Body of pancreas (tissue), 4 donors: ENCODE measurements at regions not wholly inside any gene's neighbourhood (a gene's known extent, or its start where the extent isn't known, plus 50 kb on each side); places are given as distances from the start of the nearest gene placed in this dataset.
"Not testable (repeated sequence)": the region's sequence is repeated elsewhere in the genome, so short reads cannot be mapped to it uniquely, and the experiment has no call there.

ENCODE experiments used
- ATAC-seq: fragments of 150-250 bp; one replicate; pipeline ENCODE4 v1.9.1; 2016
- DNase-seq, 4 donors: peaks; one replicate each; pipeline ENCODE4 v3.0.0-alpha.2; 2019
- H3K27ac ChIP-seq, 4 donors: fragments of 200-600 bp; sonication (generic); 1 replicate in 3 of 4; 2 replicates in 1 of 4; pipeline versions ENCODE4 v1.5.1 to v1.6.1; 2016 to 2019; ENCODE audit warnings: mild to moderate bottlenecking in 1 of 4, mixed read lengths in 1 of 4, moderate library complexity in 1 of 4
- H3K27me3 ChIP-seq, 2 donors: fragments of 200-600 bp; sonication (generic); one replicate each; pipeline ENCODE4 v1.6.0; 2016; ENCODE audit warnings: mild to moderate bottlenecking in 1 of 2
- H3K36me3 ChIP-seq, 2 donors: fragments of 200-600 bp; sonication (generic); replicated peaks in 1 of 2; 2 replicates each; pipeline ENCODE4 v1.5.1; 2016; ENCODE audit warnings: low read depth in 2 of 2; ENCODE audit not compliant: insufficient read depth in 1 of 2
- H3K4me1 ChIP-seq: fragments of 200-600 bp; sonication (generic); one replicate; pipeline ENCODE4 v1.6.0; 2016
- H3K4me3 ChIP-seq, 2 donors: fragments of 200-600 bp; sonication (generic); 1 replicate in 1 of 2; 2 replicates in 1 of 2; pipeline ENCODE4 v1.5.1; 2016 to 2019
- H3K9me3 ChIP-seq, 3 donors: fragments of 200-600 bp; sonication (generic); 1 replicate in 2 of 3; 2 replicates in 1 of 3; pipeline ENCODE4 v1.5.1; 2016
- POLR2A ChIP-seq, 3 donors: fragments of 450-650 bp; IDR thresholded peaks; one replicate each; pipeline ENCODE4 v1.6.1; 2016; ENCODE audit warnings: antibody characterized with exemption in 3 of 3, mild to moderate bottlenecking in 2 of 3
- WGBS, 2 donors: methylation state at CpG; one replicate each; pipeline ENCODE4 v1.1.5; 2017; 5-methylcytosine and 5-hydroxymethylcytosine counted together
- intact Hi-C: fragments of 100-400 bp; cut with DNase I; formaldehyde crosslinking; loops from one replicate; pipeline ENCODE4 v1.15.1; 2023
- TF ChIP-seq, protein P1 (sequence below), 7 experiments: fragments of 450-650 bp in 4 of 7; fragments of 200-600 bp in 3 of 7; sonication (generic) in 3 of 7; IDR thresholded peaks; one replicate each; pipeline ENCODE4 v1.5.1; 2016 to 2019; ENCODE audit warnings: antibody characterized with exemption in 7 of 7

DNA sequence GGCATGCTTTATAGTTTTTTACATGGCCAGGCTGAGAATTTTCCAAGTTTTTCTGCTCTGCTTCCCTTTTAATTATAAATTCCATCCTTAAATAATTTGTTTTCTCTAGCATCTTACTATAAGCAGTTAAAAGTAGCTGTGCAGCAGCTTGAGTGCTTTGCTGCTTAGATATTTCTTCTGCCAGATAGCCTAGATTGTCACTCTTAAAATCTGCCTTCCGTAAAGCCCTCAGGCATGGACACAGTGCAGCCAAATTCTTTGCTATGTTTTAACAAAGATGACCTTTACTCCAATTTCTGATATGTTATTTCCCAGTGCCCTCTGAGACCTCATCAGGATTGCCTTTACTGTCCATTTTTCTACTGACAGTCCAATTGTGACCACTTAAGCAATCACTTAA, 92.6 kb upstream of the SGK1 start:
- Histone ChIP-seq H3K9me3 (no peaks in the 10 kb centered on the region), H3K27ac (no peak overlapping the region), H3K36me3 (no peaks in the 10 kb centered on the region), H3K27me3 (no peaks in the 10 kb centered on the region), H3K4me3 (no peak overlapping the region), H3K4me1 (peaks cover 2% of the 10 kb centered on the region)
- DNase-seq (no peak), ATAC-seq (no peak)
- TF ChIP-seq, protein P1, sequence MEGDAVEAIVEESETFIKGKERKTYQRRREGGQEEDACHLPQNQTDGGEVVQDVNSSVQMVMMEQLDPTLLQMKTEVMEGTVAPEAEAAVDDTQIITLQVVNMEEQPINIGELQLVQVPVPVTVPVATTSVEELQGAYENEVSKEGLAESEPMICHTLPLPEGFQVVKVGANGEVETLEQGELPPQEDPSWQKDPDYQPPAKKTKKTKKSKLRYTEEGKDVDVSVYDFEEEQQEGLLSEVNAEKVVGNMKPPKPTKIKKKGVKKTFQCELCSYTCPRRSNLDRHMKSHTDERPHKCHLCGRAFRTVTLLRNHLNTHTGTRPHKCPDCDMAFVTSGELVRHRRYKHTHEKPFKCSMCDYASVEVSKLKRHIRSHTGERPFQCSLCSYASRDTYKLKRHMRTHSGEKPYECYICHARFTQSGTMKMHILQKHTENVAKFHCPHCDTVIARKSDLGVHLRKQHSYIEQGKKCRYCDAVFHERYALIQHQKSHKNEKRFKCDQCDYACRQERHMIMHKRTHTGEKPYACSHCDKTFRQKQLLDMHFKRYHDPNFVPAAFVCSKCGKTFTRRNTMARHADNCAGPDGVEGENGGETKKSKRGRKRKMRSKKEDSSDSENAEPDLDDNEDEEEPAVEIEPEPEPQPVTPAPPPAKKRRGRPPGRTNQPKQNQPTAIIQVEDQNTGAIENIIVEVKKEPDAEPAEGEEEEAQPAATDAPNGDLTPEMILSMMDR (IDR thresholded peaks at IDR 0.05) = no peak
- TF ChIP-seq POLR2A (IDR thresholded peaks at IDR 0.05) = no peak
- intact Hi-C loops = no loop called here
- 74 to 75% methylated on average over 1 of the region's 1 CpG for WGBS, 2 donors

DNA sequence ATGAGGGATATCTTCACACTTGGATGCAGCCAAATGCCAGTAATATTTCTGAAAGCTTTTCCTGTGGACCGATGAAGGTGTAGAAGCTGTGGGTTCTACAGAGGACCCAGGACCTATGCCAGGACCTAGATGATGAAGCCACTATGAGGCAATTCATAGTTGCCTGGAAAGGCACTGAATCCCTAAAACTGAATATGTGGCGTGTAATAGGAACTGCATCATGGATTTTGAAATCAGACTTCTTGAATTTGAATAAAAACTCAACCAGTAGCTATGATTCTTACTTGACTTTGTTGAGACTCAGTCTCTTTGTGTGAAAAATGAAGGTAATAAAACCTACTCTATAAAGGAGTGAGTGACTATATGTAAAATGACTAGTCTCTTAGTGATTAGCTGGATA, 89.9 kb upstream of the SGK1 start:
- ATAC-seq (no peak), DNase-seq (no peak)
- no peaks in the 10 kb centered on the region for H3K4me1 ChIP-seq
- H3K9me3 ChIP-seq = no peaks in the 10 kb centered on the region
- no peaks in the 10 kb centered on the region for H3K36me3 ChIP-seq
- no peak overlapping the region for H3K27ac ChIP-seq
- 84 to 92% methylated on average over 2 of the region's 2 CpGs for WGBS, 2 donors
- TF ChIP-seq, protein P1 (IDR thresholded peaks at IDR 0.05) = no peak
- TF ChIP-seq POLR2A (IDR thresholded peaks at IDR 0.05) = no peak
- intact Hi-C loops = no loop called here
- H3K4me3 ChIP-seq = no peak overlapping the region
- no peaks in the 10 kb centered on the region for H3K27me3 ChIP-seq

DNA sequence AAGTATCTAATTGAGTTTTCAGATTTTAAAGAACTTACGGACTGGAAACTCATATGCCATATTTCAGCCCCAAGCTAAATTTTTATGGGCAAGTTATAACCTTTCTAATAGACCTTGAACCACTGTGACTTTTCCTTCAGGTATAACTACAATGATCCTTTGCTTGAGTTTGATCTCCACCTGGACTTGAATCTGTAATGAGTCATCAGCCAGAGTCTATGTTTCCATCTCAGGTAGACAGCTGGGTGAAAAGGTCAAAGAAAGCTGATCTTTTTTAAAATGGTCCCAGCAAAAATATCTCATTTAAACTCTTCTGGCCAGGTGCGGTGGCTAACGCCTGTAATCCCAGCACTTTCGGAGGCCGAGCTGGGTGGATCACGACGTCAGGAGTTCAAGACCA, 88.4 kb upstream of the SGK1 start:
- Histone ChIP-seq H3K9me3 (no peaks in the 10 kb centered on the region), H3K27ac (no peak overlapping the region), H3K4me3 (no peak overlapping the region), H3K36me3 (no peaks in the 10 kb centered on the region), H3K27me3 (no peaks in the 10 kb centered on the region), H3K4me1 (no peaks in the 10 kb centered on the region)
- intact Hi-C loops = no loop called here
- whole genome bisulfite sequencing, 2 donors = 96% methylated on average over 7 of the region's 7 CpGs
- TF ChIP-seq POLR2A (IDR thresholded peaks at IDR 0.05) = no peak
- TF ChIP-seq, protein P1 (IDR thresholded peaks at IDR 0.05) = no peak
- DNase-seq (no peak), ATAC-seq (no peak)

DNA sequence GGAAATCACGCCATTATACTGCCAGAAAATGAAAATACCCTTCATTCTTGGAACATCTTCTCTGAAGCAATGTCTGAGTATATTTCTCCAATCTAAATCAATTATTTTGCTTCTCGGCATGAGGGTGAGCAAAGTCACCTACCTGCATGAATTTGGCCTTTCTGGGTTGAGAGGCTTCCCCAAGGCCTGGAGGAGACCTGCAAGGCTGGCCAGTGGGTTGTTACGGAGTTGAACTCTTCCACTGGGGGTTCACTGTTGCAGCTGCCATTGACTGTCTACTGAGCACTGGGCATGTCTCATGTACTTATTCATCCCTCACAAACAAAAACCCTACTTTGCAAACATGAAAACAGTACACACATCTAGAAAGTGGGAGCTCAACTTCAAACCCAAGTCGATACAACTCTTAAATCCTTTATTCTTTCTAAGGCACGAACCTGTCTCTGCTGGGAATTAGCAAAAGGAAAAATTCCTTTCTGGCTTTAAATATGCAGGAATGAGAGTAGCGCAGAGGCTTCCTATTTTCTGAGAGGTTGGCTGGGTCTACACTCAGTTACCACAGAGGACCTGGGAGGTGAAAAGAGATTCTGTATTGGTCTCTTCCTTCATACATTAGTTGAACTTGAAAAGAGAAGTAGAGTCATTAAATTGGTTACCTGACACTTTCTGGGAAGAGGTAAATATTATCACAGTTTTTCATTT, 87.6 kb upstream of the SGK1 start:
- intact Hi-C loops = no loop called here
- H3K4me3 ChIP-seq = no peak overlapping the region
- TF ChIP-seq, protein P1 (IDR thresholded peaks at IDR 0.05) = no peak
- no peak for TF ChIP-seq POLR2A (IDR thresholded peaks at IDR 0.05)
- no peaks in the 10 kb centered on the region for H3K9me3 ChIP-seq
- H3K27ac ChIP-seq = no peak overlapping the region
- no peaks in the 10 kb centered on the region for H3K36me3 ChIP-seq
- WGBS, 2 donors = 94 to 95% methylated on average over 6 of the region's 6 CpGs
- no peaks in the 10 kb centered on the region for H3K4me1 ChIP-seq
- ATAC-seq (no peak), DNase-seq (no peak)
- H3K27me3 ChIP-seq = no peaks in the 10 kb centered on the region

DNA sequence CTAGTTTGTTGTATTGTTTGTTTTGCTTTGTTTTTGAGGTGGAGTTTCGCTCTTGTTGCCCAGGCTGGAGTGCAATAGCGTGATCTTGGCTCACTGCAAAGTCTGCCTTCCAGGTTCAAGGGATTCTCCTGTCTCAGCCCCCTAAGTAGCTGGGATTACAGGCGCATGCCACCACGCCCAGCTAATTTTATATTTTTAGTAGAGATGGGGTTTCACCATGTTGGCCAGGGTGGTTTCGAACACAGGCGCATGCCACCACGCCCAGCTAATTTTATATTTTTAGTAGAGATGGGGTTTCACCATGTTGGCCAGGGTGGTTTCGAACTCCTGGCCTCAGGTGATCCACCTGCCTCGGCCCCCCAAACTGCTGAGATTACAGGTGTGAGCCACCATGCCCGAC, 85.4 kb upstream of the SGK1 start:
- H3K27ac ChIP-seq, H3K4me1 ChIP-seq: not testable (repeated sequence)
- 92 to 94% methylated on average over 10 of the region's 10 CpGs for WGBS, 2 donors

More for the DNA sequence above, 85.4 kb upstream of the SGK1 start:
- H3K4me3 ChIP-seq, ATAC-seq, intact Hi-C loops, H3K27me3 ChIP-seq, H3K9me3 ChIP-seq, DNase-seq, H3K36me3 ChIP-seq: not testable (repeated sequence)
